ENCODE measurements at regions not wholly inside any gene's neighbourhood (a gene's known extent, or its start where the extent isn't known, plus 50 kb on each side); places are given as distances from the start of the nearest gene placed in this dataset.

DNA sequence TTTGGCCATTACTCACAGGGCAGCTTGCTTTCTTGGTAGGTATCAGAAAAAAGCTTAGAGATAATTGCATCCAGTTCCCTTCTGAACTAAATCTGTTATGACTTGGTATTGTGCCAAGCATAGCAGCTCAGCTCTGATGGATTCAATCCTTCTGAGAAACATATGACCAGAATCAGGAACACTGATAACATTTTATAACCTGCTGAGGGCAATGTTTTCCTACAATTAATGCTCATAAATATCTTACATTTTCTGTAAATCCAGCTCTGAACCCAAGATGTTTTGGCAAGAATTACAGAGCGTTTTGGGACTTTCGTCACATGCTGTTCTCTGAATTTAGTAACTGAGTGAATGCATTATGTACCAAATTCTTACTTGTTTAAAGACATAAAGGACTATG lies 167.8 kb downstream of the KIF20B start:
- peaks cover 0 to 4% (median 2%) of the 10 kb centered on the region in 3 donors for H3K36me3 Mint-ChIP-seq
- H3K9me3 ChIP-seq (ENCODE audit: low read length) = no peaks in the 10 kb centered on the region

GRCh38 chr10:89869592-89870156 lies 168.3 kb downstream of the KIF20B start:
- Histone ChIP-seq H3K4me3 (ENCODE audit: low read length) (no peak overlapping the region), H3K4me1 (ENCODE audit: insufficient read depth, low read length) (no peaks in the 10 kb centered on the region), H3K36me3 (ENCODE audit: insufficient read depth, low read length) (no peaks in the 10 kb centered on the region), H3K27ac (ENCODE audit: low read depth, low read length) (no peak overlapping the region), H3K27me3 (ENCODE audit: insufficient read depth, low read length, poor library complexity, severe bottlenecking) (no peaks in the 10 kb centered on the region), H3K9me3 (ENCODE audit: low read length) (no peaks in the 10 kb centered on the region)
- H3K4me3 Mint-ChIP-seq = no peak overlapping the region
- ChIA-PET CTCF (no interaction called here), POLR2A (no interaction called here)
- peaks cover 0 to 3% (median 2%) of the 10 kb centered on the region in 3 donors for H3K36me3 Mint-ChIP-seq
- no peak for DNase-seq
- H3K27me3 Mint-ChIP-seq = peaks cover 13 to 32% of the 10 kb centered on the region in 2 donors
- H3K9me3 Mint-ChIP-seq = peaks cover 0 to 2% (median 0%) of the 10 kb centered on the region in 5 donors
- H3K27ac Mint-ChIP-seq = no peak overlapping the region
- no peaks in the 10 kb centered on the region for H3K4me1 Mint-ChIP-seq

More for the DNA sequence above, 167.8 kb downstream of the KIF20B start:
- Histone ChIP-seq H3K4me3 (ENCODE audit: low read length) (no peak overlapping the region), H3K36me3 (ENCODE audit: insufficient read depth, low read length) (no peaks in the 10 kb centered on the region), H3K27ac (ENCODE audit: low read depth, low read length) (no peak overlapping the region), H3K4me1 (ENCODE audit: insufficient read depth, low read length) (no peaks in the 10 kb centered on the region), H3K27me3 (ENCODE audit: insufficient read depth, low read length, poor library complexity, severe bottlenecking) (no peaks in the 10 kb centered on the region)
- no peaks in the 10 kb centered on the region for H3K4me1 Mint-ChIP-seq
- peaks cover 13 to 31% of the 10 kb centered on the region in 2 donors for H3K27me3 Mint-ChIP-seq
- peaks cover 0 to 2% (median 0%) of the 10 kb centered on the region in 5 donors for H3K9me3 Mint-ChIP-seq
- H3K4me3 Mint-ChIP-seq = no peak overlapping the region
- no peak for DNase-seq
- H3K27ac Mint-ChIP-seq = no peak overlapping the region
- ChIA-PET POLR2A (no interaction called here), CTCF (no interaction called here)

DNA sequence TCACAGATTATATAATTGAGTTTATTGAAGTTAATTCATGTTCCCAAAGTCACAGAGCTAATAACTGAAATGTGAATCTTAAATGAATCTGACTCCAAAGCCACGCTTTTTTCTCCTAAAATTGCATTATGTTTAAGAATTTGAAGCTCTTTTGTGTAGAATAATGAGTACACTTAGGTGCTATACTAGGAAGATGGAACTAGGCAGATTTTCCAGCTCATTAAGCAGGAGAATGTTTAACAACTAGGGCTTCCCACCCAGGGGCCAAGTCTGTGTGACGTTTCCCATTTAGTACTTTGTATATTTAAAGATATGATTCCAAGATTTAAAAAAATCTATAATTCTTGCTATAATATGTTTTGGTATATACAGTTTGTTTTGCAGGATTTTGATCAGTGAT lies 169.5 kb downstream of the KIF20B start:
- no peak overlapping the region for H3K4me3 ChIP-seq (ENCODE audit: low read length)
- no peaks in the 10 kb centered on the region for H3K36me3 ChIP-seq (ENCODE audit: insufficient read depth, low read length)
- Mint-ChIP-seq H3K4me1 (no peaks in the 10 kb centered on the region), H3K27me3 (peaks cover 13 to 39% of the 10 kb centered on the region in 2 donors), H3K4me3 (no peak overlapping the region), H3K36me3 (peaks cover 0 to 2% (median 0%) of the 10 kb centered on the region in 3 donors), H3K9me3 (peaks cover 0 to 2% (median 0%) of the 10 kb centered on the region in 5 donors), H3K27ac (no peak overlapping the region)
- no peak for DNase-seq
- no peaks in the 10 kb centered on the region for H3K9me3 ChIP-seq (ENCODE audit: low read length)
- no peaks in the 10 kb centered on the region for H3K27me3 ChIP-seq (ENCODE audit: insufficient read depth, low read length, poor library complexity, severe bottlenecking)
- CTCF ChIA-PET = no interaction called here
- POLR2A ChIA-PET = no interaction called here
- no peak overlapping the region for H3K27ac ChIP-seq (ENCODE audit: low read depth, low read length)
- H3K4me1 ChIP-seq (ENCODE audit: insufficient read depth, low read length) = no peaks in the 10 kb centered on the region

GRCh38 chr10:89873055-89873454 lies 171.7 kb downstream of the KIF20B start:
- Histone ChIP-seq H3K4me3 (ENCODE audit: low read length) (no peak overlapping the region), H3K36me3 (ENCODE audit: insufficient read depth, low read length) (no peaks in the 10 kb centered on the region), H3K27ac (ENCODE audit: low read depth, low read length) (no peak overlapping the region), H3K9me3 (ENCODE audit: low read length) (no peaks in the 10 kb centered on the region), H3K27me3 (ENCODE audit: insufficient read depth, low read length, poor library complexity, severe bottlenecking) (no peaks in the 10 kb centered on the region), H3K4me1 (ENCODE audit: insufficient read depth, low read length) (no peaks in the 10 kb centered on the region)
- POLR2A ChIA-PET = no interaction called here
- Mint-ChIP-seq H3K27ac (no peak overlapping the region), H3K27me3 (peaks cover 13 to 39% of the 10 kb centered on the region in 2 donors), H3K4me3 (no peak overlapping the region), H3K4me1 (no peaks in the 10 kb centered on the region), H3K36me3 (peaks cover 0 to 2% (median 0%) of the 10 kb centered on the region in 3 donors), H3K9me3 (peaks cover 0 to 2% (median 0%) of the 10 kb centered on the region in 5 donors)
- DNase-seq = no peak
- CTCF ChIA-PET = interaction anchor here (0.9 kb wide), 1 partner anchor 19 kb away, joined by 3 read pairs; no protein-coding TSS in a partner anchor

GRCh38 chr10:89875557-89875956 lies 174.2 kb downstream of the KIF20B start:
- Mint-ChIP-seq H3K36me3 (peaks cover 0 to 2% (median 0%) of the 10 kb centered on the region in 3 donors), H3K27me3 (peaks cover 15 to 19% of the 10 kb centered on the region in 2 donors), H3K4me3 (no peak overlapping the region), H3K27ac (no peak overlapping the region), H3K4me1 (no peaks in the 10 kb centered on the region), H3K9me3 (peaks cover 0 to 2% (median 0%) of the 10 kb centered on the region in 5 donors)
- no peak overlapping the region for H3K4me3 ChIP-seq (ENCODE audit: low read length)
- H3K9me3 ChIP-seq (ENCODE audit: low read length) = no peaks in the 10 kb centered on the region
- H3K27me3 ChIP-seq (ENCODE audit: insufficient read depth, low read length, poor library complexity, severe bottlenecking) = no peaks in the 10 kb centered on the region
- H3K4me1 ChIP-seq (ENCODE audit: insufficient read depth, low read length) = no peaks in the 10 kb centered on the region
- ChIA-PET CTCF (no interaction called here), POLR2A (no interaction called here)
- H3K27ac ChIP-seq (ENCODE audit: low read depth, low read length) = no peak overlapping the region
- no peak for DNase-seq
- no peaks in the 10 kb centered on the region for H3K36me3 ChIP-seq (ENCODE audit: insufficient read depth, low read length)

GRCh38 chr10:89879121-89879520 lies 177.7 kb downstream of the KIF20B start:
- ChIA-PET CTCF (no interaction called here), POLR2A (no interaction called here)
- Histone ChIP-seq H3K9me3 (ENCODE audit: low read length) (no peaks in the 10 kb centered on the region), H3K36me3 (ENCODE audit: insufficient read depth, low read length) (no peaks in the 10 kb centered on the region), H3K27ac (ENCODE audit: low read depth, low read length) (no peak overlapping the region), H3K4me1 (ENCODE audit: insufficient read depth, low read length) (no peaks in the 10 kb centered on the region), H3K4me3 (ENCODE audit: low read length) (no peak overlapping the region), H3K27me3 (ENCODE audit: insufficient read depth, low read length, poor library complexity, severe bottlenecking) (no peaks in the 10 kb centered on the region)
- Mint-ChIP-seq H3K27me3 (peaks cover 8 to 33% of the 10 kb centered on the region in 2 donors), H3K4me1 (no peaks in the 10 kb centered on the region), H3K27ac (no peak overlapping the region), H3K4me3 (no peak overlapping the region), H3K36me3 (peaks cover 0 to 1% (median 0%) of the 10 kb centered on the region in 3 donors), H3K9me3 (peaks cover 0 to 8% (median 0%) of the 10 kb centered on the region in 5 donors)
- DNase-seq = no peak

DNA sequence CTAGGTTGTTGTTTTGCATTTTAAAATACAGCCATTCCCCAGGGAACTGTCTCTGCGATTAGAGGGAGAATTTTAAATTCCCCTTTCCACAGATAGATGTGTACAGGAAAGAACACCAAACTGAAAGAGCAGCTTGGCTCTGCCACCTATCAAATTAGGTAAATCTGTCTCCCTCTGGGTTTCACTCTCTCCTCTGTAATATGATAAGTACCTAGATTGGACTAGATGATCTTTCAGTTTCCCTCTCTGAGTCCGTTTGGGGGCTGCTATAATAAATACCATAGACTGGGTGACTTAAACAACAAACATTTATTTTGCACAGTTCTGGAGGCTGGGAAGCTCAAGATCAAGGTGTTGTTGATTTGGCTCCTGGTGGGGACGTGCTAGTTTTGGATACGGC lies 186.0 kb downstream of the KIF20B start:
- Histone ChIP-seq H3K4me1 (ENCODE audit: insufficient read depth, low read length) (no peaks in the 10 kb centered on the region), H3K36me3 (ENCODE audit: insufficient read depth, low read length) (no peaks in the 10 kb centered on the region), H3K27me3 (ENCODE audit: insufficient read depth, low read length, poor library complexity, severe bottlenecking) (no peaks in the 10 kb centered on the region), H3K4me3 (ENCODE audit: low read length) (no peak overlapping the region), H3K9me3 (ENCODE audit: low read length) (no peaks in the 10 kb centered on the region), H3K27ac (ENCODE audit: low read depth, low read length) (no peak overlapping the region)
- H3K27ac Mint-ChIP-seq = no peak overlapping the region
- no peak for DNase-seq
- CTCF ChIA-PET = no interaction called here
- H3K4me3 Mint-ChIP-seq = no peak overlapping the region
- H3K4me1 Mint-ChIP-seq = no peaks in the 10 kb centered on the region
- POLR2A ChIA-PET = no interaction called here
- H3K27me3 Mint-ChIP-seq = peaks cover 4 to 30% of the 10 kb centered on the region in 2 donors
- peaks cover 0 to 4% (median 0%) of the 10 kb centered on the region in 5 donors for H3K9me3 Mint-ChIP-seq
- H3K36me3 Mint-ChIP-seq = peaks cover 0 to 1% (median 0%) of the 10 kb centered on the region in 3 donors

- peaks cover 4 to 26% of the 10 kb centered on the region in 2 donors for H3K27me3 Mint-ChIP-seq
- no peak overlapping the region for H3K4me3 ChIP-seq (ENCODE audit: low read length)
- H3K36me3 ChIP-seq (ENCODE audit: insufficient read depth, low read length) = no peaks in the 10 kb centered on the region
- no peaks in the 10 kb centered on the region for H3K4me1 ChIP-seq (ENCODE audit: insufficient read depth, low read length)
- CTCF ChIA-PET = no interaction called here
- no peak overlapping the region for H3K4me3 Mint-ChIP-seq
- H3K4me1 Mint-ChIP-seq = no peaks in the 10 kb centered on the region
- H3K36me3 Mint-ChIP-seq = no peaks in the 10 kb centered on the region
- H3K9me3 ChIP-seq (ENCODE audit: low read length) = no peaks in the 10 kb centered on the region
- H3K27me3 ChIP-seq (ENCODE audit: insufficient read depth, low read length, poor library complexity, severe bottlenecking) = no peaks in the 10 kb centered on the region
- no peaks in the 10 kb centered on the region for H3K9me3 Mint-ChIP-seq
- H3K27ac Mint-ChIP-seq = no peak overlapping the region
- POLR2A ChIA-PET = no interaction called here
- DNase-seq = no peak
- no peak overlapping the region for H3K27ac ChIP-seq (ENCODE audit: low read depth, low read length)
Observed at GRCh38 chr10:89887830-89888229, 186.4 kb downstream of the KIF20B start.
